Activated CD8-positive, alpha-beta memory T cell treated with anti-CD3 and anti-CD28 coated beads for 4 hours (primary cell): ENCODE measurements at regions not wholly inside any gene's neighbourhood (a gene's known extent, or its start where the extent isn't known, plus 50 kb on each side); places are given as distances from the start of the nearest gene placed in this dataset.

Experiments used
- DNase-seq, 2 donors: peaks; one replicate each; pipeline ENCODE4 v3.0.0-alpha.2; 2020; ENCODE audit warnings: low read depth in 2 of 2

GRCh38 chr2:195498176-195498575 lies 158.8 kb upstream of the SLC39A10 start:
- peak; percentile 44 to 59 for DNase-seq

- no peak for DNase-seq
These were observed 160.0 kb upstream of the SLC39A10 start for GRCh38 chr2:195496991-195497390.

GRCh38 chr2:195495966-195496365 lies 161.1 kb upstream of the SLC39A10 start:
- no peak for DNase-seq

GRCh38 chr2:195495351-195495750 lies 161.7 kb upstream of the SLC39A10 start:
- DNase-seq, result no peak

- no peak for DNase-seq
These were observed 162.6 kb upstream of the SLC39A10 start for GRCh38 chr2:195494451-195494850.

- DNase-seq, result no peak
These were observed 163.6 kb upstream of the SLC39A10 start for GRCh38 chr2:195493416-195493815.

- no peak for DNase-seq
These were observed 166.7 kb upstream of the SLC39A10 start for GRCh38 chr2:195490319-195490718.

- no peak for DNase-seq
These were observed 167.9 kb upstream of the SLC39A10 start for GRCh38 chr2:195489101-195489500.

GRCh38 chr2:195488567-195488966 lies 168.5 kb upstream of the SLC39A10 start:
- DNase-seq, result no peak

GRCh38 chr2:195486987-195487644 lies 169.9 kb upstream of the SLC39A10 start:
- DNase-seq, result no peak

- no peak for DNase-seq
These were observed 170.5 kb upstream of the SLC39A10 start for GRCh38 chr2:195486520-195486919.

GRCh38 chr2:195482010-195482409 lies 175.0 kb upstream of the SLC39A10 start:
- DNase-seq, result no peak

GRCh38 chr2:195480121-195480520 lies 176.9 kb upstream of the SLC39A10 start:
- DNase-seq, result no peak

- DNase-seq, result no peak
These were observed 177.6 kb upstream of the SLC39A10 start for GRCh38 chr2:195479407-195479806.

- DNase-seq, result no peak
These were observed 179.0 kb upstream of the SLC39A10 start for GRCh38 chr2:195477996-195478382.

- DNase-seq, result no peak
These were observed 179.6 kb upstream of the SLC39A10 start for GRCh38 chr2:195477248-195477995.

GRCh38 chr2:195475336-195475735 lies 181.7 kb upstream of the SLC39A10 start:
- no peak for DNase-seq

GRCh38 chr2:195473862-195474261 lies 183.2 kb upstream of the SLC39A10 start:
- no peak for DNase-seq

- DNase-seq, result no peak
These were observed 184.4 kb upstream of the SLC39A10 start for GRCh38 chr2:195472501-195473234.

GRCh38 chr2:195471807-195472206 lies 185.2 kb upstream of the SLC39A10 start:
- no peak for DNase-seq

- DNase-seq, result no peak
These were observed 185.9 kb upstream of the SLC39A10 start for GRCh38 chr2:195471163-195471562.

GRCh38 chr2:195470622-195471021 lies 186.4 kb upstream of the SLC39A10 start:
- no peak for DNase-seq

GRCh38 chr2:195468771-195469170 lies 188.3 kb upstream of the SLC39A10 start:
- DNase-seq, result no peak
